ENCODE measurements at regions not wholly inside any gene's neighbourhood (a gene's known extent, or its start where the extent isn't known, plus 50 kb on each side); places are given as distances from the start of the nearest gene placed in this dataset.
"Not testable (repeated sequence)": the region's sequence is repeated elsewhere in the genome, so short reads cannot be mapped to it uniquely, and the experiment has no call there.

DNA sequence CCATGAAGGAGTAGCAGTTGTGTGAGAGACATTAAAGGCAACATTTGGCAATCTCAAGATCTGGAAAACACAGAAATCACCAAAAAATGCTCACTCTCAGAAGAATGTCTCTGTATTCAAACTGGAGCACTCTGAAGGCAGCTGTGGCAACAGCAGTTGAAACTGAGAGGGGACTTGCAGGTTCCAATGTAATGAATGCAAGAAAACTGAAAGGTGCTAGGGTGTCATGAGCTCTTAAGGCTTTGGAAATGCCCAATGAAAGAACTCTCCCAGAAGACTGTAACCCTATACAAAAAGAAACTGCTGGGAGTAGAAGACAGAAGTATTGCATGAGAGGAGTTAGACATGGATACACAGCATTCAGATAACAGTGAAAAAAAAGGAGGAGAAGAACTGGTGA lies 118.2 kb upstream of the HTR2C start:
- H3K27ac ChIP-seq (ENCODE audit: low read depth, low read length) = no peak overlapping the region
- no peaks in the 10 kb centered on the region for H3K27me3 ChIP-seq (ENCODE audit: insufficient read depth, low read length)
- no peak for DNase-seq (ENCODE audit: low read depth, low spot score)
- RAD21 ChIA-PET (ENCODE audit: low non-redundant PET in 1 of 2, low total read pairs in 2 of 2, uncharacterized antibody in 2 of 2, unreplicated experiment in 2 of 2) = no interaction called here
- no peak overlapping the region for H2AFZ ChIP-seq (ENCODE audit: low read depth, low read length, poor library complexity, severe bottlenecking)
- H3K36me3 ChIP-seq (ENCODE audit: control insufficient read depth in 1 of 2, insufficient read depth in 2 of 2, low read length in 2 of 2) = no peaks in the 10 kb centered on the region
- no peak for ATAC-seq
- TF ChIP-seq SP1 (IDR thresholded peaks at IDR 0.05; ENCODE audit: low read depth) = no peak
- TF ChIP-seq MAX (IDR thresholded peaks at IDR 0.05) = no peak
- TF ChIP-seq SIN3A (IDR thresholded peaks at IDR 0.05; ENCODE audit: low read depth) = no peak
- H3K4me1 ChIP-seq (ENCODE audit: control insufficient read depth in 1 of 2, insufficient read depth in 2 of 2, low read length in 2 of 2) = no peaks in the 10 kb centered on the region
- no TSS peak for BruUV-seq (replicated peaks)
- CTCF ChIA-PET = no interaction called here
- no peak overlapping the region for H3K4me3 ChIP-seq (replicated peaks in 1 of 2; ENCODE audit: low read depth in 1 of 2, low read length in 2 of 2)
- no peak overlapping the region for H3K9ac ChIP-seq (ENCODE audit: low read length)
- no peaks in the 10 kb centered on the region for H3K9me2 ChIP-seq (ENCODE audit: insufficient read depth)
- no peak overlapping the region for H3K4me2 ChIP-seq (ENCODE audit: low read length)
- no peaks in the 10 kb centered on the region for H3K79me2 ChIP-seq (ENCODE audit: insufficient read depth, low read length)
- intact Hi-C loops (cut with micrococcal nuclease) = no loop called here
- H3K9me3 ChIP-seq (ENCODE audit: control insufficient read depth in 1 of 2, insufficient read depth in 1 of 2, low read depth in 1 of 2, low read length in 2 of 2) = no peaks in the 10 kb centered on the region
- POLR2A ChIA-PET = no interaction called here
- no peaks in the 10 kb centered on the region for H4K20me1 ChIP-seq (ENCODE audit: insufficient read depth)

GRCh38 chrX:114472008-114472407 lies 111.9 kb upstream of the HTR2C start:
- intact Hi-C loops (cut with micrococcal nuclease); H3K27me3 ChIP-seq (ENCODE audit: insufficient read depth, low read length); H3K4me3 ChIP-seq (replicated peaks in 1 of 2; ENCODE audit: low read depth in 1 of 2, low read length in 2 of 2); BruUV-seq (replicated peaks); H3K36me3 ChIP-seq (ENCODE audit: control insufficient read depth in 1 of 2, insufficient read depth in 2 of 2, low read length in 2 of 2); H4K20me1 ChIP-seq (ENCODE audit: insufficient read depth); H3K27ac ChIP-seq (ENCODE audit: low read depth, low read length); H3K9me3 ChIP-seq (ENCODE audit: control insufficient read depth in 1 of 2, insufficient read depth in 1 of 2, low read depth in 1 of 2, low read length in 2 of 2); H3K9me2 ChIP-seq (ENCODE audit: insufficient read depth); CTCF ChIA-PET; H3K4me1 ChIP-seq (ENCODE audit: control insufficient read depth in 1 of 2, insufficient read depth in 2 of 2, low read length in 2 of 2); RAD21 ChIA-PET (ENCODE audit: low non-redundant PET in 1 of 2, low total read pairs in 2 of 2, uncharacterized antibody in 2 of 2, unreplicated experiment in 2 of 2); DNase-seq (ENCODE audit: low read depth, low spot score); H3K4me2 ChIP-seq (ENCODE audit: low read length); H2AFZ ChIP-seq (ENCODE audit: low read depth, low read length, poor library complexity, severe bottlenecking); H3K9ac ChIP-seq (ENCODE audit: low read length); H3K79me2 ChIP-seq (ENCODE audit: insufficient read depth, low read length); ATAC-seq; POLR2A ChIA-PET: not testable (repeated sequence)

- H3K4me1 ChIP-seq (ENCODE audit: control insufficient read depth in 1 of 2, insufficient read depth in 2 of 2, low read length in 2 of 2) = no peaks in the 10 kb centered on the region
Measured at GRCh38 chrX:114472788-114473187, 111.1 kb upstream of the HTR2C start.

More at GRCh38 chrX:114472788-114473187, 111.1 kb upstream of the HTR2C start:
- no peak for DNase-seq (ENCODE audit: low read depth, low spot score)
- Histone ChIP-seq H2AFZ (ENCODE audit: low read depth, low read length, poor library complexity, severe bottlenecking) (no peak overlapping the region), H3K27ac (ENCODE audit: low read depth, low read length) (no peak overlapping the region), H3K27me3 (ENCODE audit: insufficient read depth, low read length) (no peaks in the 10 kb centered on the region), H3K9me2 (ENCODE audit: insufficient read depth) (no peaks in the 10 kb centered on the region), H4K20me1 (ENCODE audit: insufficient read depth) (no peaks in the 10 kb centered on the region), H3K4me2 (ENCODE audit: low read length) (no peak overlapping the region), H3K9me3 (ENCODE audit: control insufficient read depth in 1 of 2, insufficient read depth in 1 of 2, low read depth in 1 of 2, low read length in 2 of 2) (no peaks in the 10 kb centered on the region), H3K79me2 (ENCODE audit: insufficient read depth, low read length) (no peaks in the 10 kb centered on the region), H3K36me3 (ENCODE audit: control insufficient read depth in 1 of 2, insufficient read depth in 2 of 2, low read length in 2 of 2) (no peaks in the 10 kb centered on the region), H3K4me3 (replicated peaks in 1 of 2; ENCODE audit: low read depth in 1 of 2, low read length in 2 of 2) (no peak overlapping the region), H3K9ac (ENCODE audit: low read length) (no peak overlapping the region)
- no peak for ATAC-seq
- POLR2A ChIA-PET = no interaction called here
- BruUV-seq (replicated peaks) = no TSS peak
- intact Hi-C loops (cut with micrococcal nuclease) = no loop called here
- CTCF ChIA-PET = no interaction called here
- RAD21 ChIA-PET (ENCODE audit: low non-redundant PET in 1 of 2, low total read pairs in 2 of 2, uncharacterized antibody in 2 of 2, unreplicated experiment in 2 of 2) = no interaction called here
- TF ChIP-seq JUND (IDR thresholded peaks at IDR 0.05) (no peak), POLR2A (IDR thresholded peaks at IDR 0.05; ENCODE audit: borderline replicate concordance, extremely low read depth, insufficient read depth, insufficient read length) (no peak), CBX3 (IDR thresholded peaks at IDR 0.05; ENCODE audit: low read depth) (no peak)
